HG02798 (cell line): ENCODE measurements at regions not wholly inside any gene's neighbourhood (a gene's known extent, or its start where the extent isn't known, plus 50 kb on each side); places are given as distances from the start of the nearest gene placed in this dataset.

Experiments used
- ATAC-seq: cut with Tn5 transposase; IDR thresholded peaks from one replicate; pipeline ENCODE4 v1.9.1; 2021; ENCODE audit warnings: mild to moderate bottlenecking; ENCODE audit not compliant: unreplicated experiment, poor library complexity

DNA sequence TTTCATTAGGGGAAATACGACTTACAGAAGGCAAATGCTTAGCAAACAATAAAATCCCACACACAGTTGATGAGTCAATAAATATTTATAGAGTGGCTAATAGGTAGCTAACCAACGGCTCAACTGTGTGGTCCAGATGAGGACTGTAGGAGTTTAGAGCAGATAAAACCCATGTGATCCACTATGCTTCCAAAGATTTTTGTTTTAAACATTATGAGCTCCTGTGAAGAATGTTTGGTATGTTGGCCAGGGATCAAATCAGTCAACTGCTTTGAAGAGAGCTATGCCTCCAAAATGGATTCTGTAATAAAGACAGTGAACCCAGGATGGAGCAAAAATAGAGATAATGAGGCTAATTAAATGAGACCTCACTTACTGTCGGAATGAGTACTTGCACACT lies 72.3 kb upstream of the COL11A1 start:
- no peak for ATAC-seq

DNA sequence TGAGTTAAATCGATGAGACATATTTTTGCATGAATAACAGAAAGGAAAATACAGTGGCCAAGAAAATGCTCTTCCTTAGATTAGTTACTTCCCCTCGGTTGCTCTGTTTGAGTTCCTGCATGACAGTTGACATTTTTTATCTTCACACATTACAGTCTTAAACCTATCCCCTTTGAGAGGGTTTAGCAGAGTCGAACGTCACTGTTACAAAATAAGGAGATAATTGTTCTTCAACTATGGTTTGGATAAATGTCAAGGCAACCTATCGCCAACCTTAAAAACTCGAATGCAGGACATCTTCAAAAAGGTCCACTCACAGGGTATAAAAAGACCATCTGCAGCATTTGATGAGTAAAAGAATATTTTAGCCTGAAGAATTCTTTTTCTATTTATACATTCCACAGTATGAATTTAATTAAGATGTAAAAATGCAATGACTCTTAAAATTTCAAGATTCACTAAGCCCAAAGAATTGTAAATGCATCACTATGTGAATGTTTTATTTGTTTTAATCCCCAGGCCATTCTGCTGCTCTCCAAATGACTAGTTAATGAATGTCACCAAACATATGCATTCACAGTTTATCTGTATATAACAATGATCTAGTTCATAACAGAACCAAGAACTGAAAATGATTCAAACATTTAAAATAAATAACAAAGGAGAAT lies 68.9 kb upstream of the COL11A1 start:
- ATAC-seq: no peak

DNA sequence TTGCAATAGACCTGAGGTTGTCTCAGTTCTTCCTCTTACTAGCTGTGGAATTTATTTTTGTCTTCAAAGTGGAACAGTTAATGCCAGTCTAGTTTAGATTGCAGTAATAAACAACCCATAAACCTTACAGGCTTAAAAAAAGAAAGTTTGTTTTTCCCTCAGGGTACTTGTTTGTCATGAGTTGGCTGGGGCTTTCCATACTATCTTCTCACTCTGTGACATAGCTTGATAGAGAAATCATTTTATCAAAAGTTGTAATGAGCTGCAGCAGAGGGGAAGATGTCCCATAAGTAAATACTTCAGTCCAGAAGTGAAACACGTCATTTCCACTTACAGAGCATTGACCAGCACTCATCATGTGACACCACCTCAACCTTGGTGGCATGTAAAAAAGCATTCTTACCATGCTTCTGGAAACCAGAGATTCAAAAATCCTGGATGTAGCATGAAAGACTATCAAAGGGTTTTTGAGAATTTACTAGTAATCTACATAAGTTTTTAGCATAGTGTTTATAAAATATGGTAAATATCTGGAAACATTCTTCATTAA lies 62.8 kb upstream of the COL11A1 start:
- ATAC-seq: no peak

DNA sequence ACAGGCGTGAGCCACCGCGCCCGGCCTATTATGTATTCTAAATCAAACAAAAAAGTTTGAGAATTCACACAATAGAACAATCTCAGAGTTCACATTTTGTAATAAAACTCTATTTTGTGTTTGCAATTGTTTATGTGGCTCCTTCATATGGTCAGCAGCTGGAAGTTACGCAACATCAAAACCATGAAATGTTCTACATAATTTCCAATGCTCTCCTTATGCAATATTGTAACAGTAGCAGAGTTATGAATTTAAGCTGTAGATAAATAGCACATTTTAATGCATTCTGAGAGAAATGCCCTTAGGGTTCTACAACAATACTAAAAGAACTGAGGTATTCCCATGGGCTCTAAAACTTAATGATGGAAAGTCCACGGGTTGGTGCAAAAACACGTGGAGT lies 62.3 kb upstream of the COL11A1 start:
- no peak for ATAC-seq

DNA sequence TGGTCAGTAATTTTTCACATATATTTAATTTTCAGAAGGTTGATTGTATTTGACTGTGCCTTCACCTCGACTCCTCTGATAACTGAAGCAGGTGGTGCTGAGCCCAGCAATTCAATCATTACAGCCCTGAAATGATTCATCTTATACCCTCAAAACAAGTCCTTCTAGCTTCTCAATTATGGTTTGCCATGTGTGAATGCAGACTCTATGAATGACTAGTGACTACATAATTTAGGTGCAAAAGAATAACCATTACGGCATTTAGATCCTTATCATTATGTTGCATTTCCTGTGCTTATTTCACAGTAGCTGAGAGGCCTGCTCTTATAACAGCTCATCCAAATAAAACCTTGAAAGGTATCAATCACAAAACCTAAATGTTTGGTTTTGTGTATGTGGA lies 54.0 kb upstream of the COL11A1 start:
- no peak for ATAC-seq

DNA sequence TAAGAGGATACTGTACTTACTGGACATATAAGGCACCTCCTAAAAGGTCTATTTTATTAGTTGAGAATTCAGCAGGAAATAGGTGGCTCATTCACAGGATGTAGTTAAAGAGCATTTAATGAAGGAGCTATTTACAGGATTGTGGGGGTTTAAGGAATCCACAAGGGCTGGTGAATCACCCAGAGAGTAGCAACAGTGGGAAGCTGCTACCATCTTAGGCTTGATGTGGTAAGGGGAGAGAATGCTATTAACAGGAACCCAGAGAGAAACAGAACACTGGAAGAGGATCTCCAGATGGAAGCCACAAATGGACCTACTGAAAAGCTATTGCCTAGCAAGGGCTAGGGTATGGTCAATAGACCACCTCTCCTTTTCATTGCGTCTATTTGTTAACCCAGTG lies 52.0 kb upstream of the COL11A1 start:
- ATAC-seq: no peak
